GM12874 (cell line): ENCODE measurements at regions not wholly inside any gene's neighbourhood (a gene's known extent, or its start where the extent isn't known, plus 50 kb on each side); places are given as distances from the start of the nearest gene placed in this dataset.

Experiments used
- CTCF ChIP-seq: IDR thresholded peaks from 2 replicates; pipeline ENCODE4 v1.5.1; 2011; ENCODE audit warnings: low read depth, mild to moderate bottlenecking, control low read depth, low read length, moderate library complexity; ENCODE audit not compliant: insufficient read depth

- no peak for TF ChIP-seq CTCF
These were observed 210.1 kb upstream of the CD96 start for GRCh38 chr3:111331912-111332311.

- TF ChIP-seq CTCF: no peak
These were observed 209.4 kb upstream of the CD96 start for GRCh38 chr3:111332488-111333080.

- TF ChIP-seq CTCF: no peak
These were observed 208.4 kb upstream of the CD96 start for GRCh38 chr3:111333642-111334041.

GRCh38 chr3:111335512-111336303, 206.3 kb upstream of the CD96 start:
- no peak for TF ChIP-seq CTCF

GRCh38 chr3:111336511-111336910, 205.5 kb upstream of the CD96 start:
- no peak for TF ChIP-seq CTCF

GRCh38 chr3:111338059-111338698, 203.8 kb upstream of the CD96 start:
- TF ChIP-seq CTCF: peak; percentile 44; the same call in 1 of the 2 replicates

GRCh38 chr3:111339017-111339416, 203.0 kb upstream of the CD96 start:
- TF ChIP-seq CTCF: no peak
